NT2/D1 (cell line): ENCODE measurements at regions not wholly inside any gene's neighbourhood (a gene's known extent, or its start where the extent isn't known, plus 50 kb on each side); places are given as distances from the start of the nearest gene placed in this dataset.

Source experiments
- SUZ12 ChIP-seq: IDR thresholded peaks from 2 replicates; pipeline ENCODE4 v1.6.1; 2011; ENCODE audit not compliant: insufficient read length, insufficient read depth; ENCODE audit errors: extremely low read depth
- YY1 ChIP-seq: IDR thresholded peaks from 2 replicates; pipeline ENCODE4 v1.6.1; 2011; ENCODE audit not compliant: insufficient read length, insufficient read depth
- ZNF274 ChIP-seq: IDR thresholded peaks from 2 replicates; pipeline ENCODE4 v1.6.1; 2011; ENCODE audit warnings: mild to moderate bottlenecking, low read depth, low read length

GRCh38 chr16:52193441-52193840 is 353.5 kb downstream of the TOX3 start:
- TF ChIP-seq YY1 (no peak), ZNF274 (no peak), SUZ12 (no peak)
